ENCODE measurements at regions not wholly inside any gene's neighbourhood (a gene's known extent, or its start where the extent isn't known, plus 50 kb on each side); places are given as distances from the start of the nearest gene placed in this dataset.

DNA sequence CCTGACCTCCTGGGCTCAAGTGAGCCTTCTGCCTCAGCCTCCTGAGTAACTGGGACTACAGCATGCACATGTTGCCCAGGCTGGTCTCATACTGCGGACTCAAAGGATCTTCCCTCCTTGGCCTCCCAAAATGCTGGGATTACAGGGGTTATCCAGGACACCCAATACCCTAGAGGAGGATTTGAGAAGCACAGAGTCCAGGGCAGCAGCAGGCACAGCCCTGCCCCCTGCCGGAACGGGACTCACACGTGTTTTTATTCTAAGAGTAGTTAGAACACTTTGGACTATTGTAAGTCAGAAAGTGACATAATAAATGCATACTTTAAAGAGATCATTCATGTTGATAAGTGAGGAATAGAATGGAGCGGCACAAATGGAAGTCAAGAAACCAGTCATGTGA lies 80.2 kb downstream of the C6orf118 start:
- no peak for DNase-seq

DNA sequence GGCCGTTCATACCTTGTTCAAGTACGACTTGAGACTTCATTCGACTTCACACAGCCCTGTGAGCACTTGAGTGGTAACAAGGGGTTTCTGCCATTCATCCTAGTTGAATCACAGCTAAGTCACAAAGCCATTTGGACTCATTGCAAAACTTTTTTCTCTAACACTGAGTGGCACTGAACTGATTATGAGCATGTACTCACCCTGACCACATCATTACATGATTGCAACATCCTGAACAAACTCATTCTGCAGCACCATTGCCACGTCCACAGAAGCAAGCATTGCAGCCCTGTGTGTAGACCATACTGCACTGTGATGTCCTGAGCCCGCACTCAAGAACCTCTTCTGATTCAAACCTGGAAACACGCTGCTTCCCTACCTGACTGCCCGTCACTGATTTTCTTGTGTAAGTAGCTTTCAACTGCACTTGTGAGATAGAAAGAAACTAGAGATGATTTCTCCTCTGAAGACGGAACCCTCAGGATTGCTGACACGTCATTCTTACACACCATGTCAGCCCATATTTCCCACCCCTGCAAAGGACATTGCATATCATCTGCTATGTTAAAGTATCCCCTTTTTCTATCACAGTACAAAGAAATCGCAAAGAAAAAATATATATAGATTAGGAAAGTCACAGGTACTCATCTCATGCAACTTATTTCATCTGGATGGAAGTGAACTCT lies 81.6 kb downstream of the C6orf118 start:
- no peak for DNase-seq

DNA sequence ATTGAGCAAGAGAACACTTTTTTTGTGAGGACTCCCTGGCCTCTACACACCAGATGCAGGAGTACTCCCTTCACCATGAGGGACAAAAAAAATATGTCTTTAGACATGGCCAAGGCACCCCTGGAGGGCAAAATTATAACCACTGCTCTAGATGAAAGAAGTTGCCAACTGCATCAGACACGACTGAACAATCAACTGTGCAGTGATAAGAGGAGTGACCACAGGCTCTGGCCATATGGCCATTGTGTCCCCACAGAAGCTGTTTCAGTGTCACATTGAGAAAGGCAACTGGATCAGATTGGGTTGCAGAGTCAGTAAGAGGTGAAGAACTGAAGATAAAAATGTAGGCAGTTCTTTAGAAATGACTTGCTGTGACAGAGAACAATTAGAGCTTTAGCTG lies 85.7 kb downstream of the C6orf118 start:
- DNase-seq, result no peak

DNA sequence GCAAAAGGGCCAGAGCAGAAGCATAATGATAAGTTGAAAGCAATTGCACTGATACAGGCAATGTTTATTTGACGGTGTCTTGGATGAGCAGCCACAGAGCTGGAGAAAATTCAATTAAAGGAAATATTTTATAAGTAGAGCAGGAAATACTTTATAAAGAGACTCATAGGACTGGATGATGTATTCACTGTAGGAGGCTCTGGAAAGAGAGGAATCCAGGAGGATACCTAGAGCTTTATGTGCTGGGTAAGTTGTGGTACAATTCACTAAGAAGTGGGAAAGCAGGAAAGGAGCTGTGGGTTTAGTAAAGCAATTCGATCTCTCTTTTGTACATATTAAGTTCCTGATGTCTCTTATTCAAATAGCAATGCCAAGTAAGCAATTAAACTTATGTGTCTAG lies 86.3 kb downstream of the C6orf118 start:
- no peak for DNase-seq

DNA sequence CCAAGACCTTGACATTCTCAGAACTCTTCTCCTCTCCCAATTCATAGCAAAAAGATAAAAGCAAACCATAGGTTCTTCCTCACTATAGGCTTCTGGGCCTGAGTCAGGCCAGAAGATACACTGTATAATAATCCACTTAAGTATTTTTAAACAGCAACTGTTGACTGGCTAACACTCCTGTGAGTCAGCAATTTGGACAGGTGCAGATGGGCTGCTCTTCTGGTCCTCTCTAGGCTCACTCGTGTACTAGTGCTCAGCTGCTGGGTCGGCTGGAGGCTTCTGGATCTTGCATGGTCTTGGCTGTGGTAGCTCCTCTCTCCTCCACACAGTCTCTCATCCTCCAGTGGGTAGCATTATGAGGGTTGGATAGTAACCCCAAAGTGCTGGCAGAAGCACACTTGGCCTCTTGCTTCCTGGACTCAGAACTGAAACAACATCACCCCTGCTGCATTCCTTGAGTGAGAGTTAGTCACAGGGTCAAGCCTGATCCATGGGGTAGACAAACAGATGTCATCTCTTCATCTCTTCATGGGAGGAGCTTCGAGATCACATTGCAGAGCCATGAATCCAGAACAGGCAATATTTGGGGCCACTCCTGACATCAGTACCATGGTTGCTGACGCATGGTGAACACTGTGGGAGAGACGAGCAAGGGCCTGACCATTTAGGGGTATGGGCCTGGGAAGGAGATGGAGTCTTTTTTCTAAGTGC lies 86.9 kb downstream of the C6orf118 start:
- DNase-seq, result no peak

DNA sequence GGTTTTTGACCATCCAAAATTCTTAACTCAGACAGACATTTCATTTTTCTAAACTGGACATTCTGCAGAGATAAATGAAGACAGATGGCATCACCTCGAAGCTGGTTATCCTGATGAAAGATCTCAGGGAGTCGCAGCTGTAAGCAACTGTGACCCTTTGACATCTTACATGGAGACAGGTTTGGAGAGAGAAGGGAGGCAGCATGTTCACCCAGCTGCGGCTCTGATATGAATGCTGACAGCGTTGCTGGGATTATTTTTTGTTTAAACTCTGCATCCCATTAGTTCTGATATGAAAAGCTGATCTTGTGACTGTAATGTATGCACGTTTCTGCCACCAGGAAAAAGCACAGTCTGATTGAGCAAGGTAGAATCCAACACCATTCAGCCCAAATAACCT lies 89.4 kb downstream of the C6orf118 start:
- DNase-seq, result no peak

DNA sequence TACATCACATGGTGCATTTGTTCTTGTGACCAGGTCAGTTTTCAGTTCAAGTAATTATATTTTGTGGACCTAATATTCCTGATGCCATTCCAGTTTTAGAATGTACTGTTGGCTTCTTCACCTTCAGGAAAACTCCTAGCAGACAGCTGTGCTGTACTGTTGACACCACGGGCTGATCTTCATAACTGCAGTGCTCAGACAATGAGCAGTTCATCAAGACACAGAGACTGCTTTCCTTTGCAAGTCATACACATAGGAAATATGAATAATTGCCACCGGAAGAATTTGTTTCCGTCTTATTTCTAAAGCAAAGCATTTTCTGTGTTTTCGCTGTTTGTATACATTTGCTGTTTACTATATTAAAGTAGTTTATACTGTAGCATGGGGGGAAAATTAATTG lies 89.8 kb downstream of the C6orf118 start:
- DNase-seq, result no peak

DNA sequence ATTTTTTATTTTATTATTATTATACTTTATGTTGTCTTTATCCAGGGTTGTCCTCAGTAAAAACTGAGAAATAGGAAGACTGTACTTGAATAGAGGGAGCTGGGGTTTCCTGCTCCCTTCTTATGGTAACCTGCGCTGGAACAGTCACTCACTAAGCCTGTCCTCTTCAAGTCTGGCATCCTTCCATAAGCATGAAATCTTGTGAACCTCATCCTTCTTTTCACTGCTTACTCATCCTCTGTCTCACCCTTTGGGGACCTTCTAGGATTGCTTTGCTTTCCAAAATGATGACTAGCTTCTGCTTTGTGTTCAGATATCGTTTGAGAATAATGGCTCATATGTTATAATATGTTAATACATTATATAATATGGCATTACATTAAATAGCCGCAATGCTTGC lies 90.6 kb downstream of the C6orf118 start:
- DNase-seq, result no peak

DNA sequence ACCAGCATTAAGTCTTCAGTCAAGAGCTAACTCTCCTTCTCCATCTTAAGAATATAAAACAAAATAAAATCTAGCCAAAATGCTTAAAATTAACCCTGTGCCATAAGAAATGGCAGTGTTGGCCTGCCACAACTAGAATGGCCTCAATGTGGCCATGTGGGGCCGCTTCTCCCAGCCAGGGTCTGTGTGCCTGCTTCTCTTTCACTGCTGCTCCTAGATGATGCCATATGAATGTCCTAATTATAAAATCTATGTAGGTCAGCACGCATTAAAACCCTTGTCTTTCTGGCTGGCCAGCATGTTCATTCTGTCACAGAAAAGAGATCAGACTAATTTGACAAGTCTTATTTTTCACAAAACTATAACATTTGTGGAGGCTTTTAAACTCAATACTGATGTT lies 102.6 kb downstream of the C6orf118 start:
- DNase-seq, result no peak

DNA sequence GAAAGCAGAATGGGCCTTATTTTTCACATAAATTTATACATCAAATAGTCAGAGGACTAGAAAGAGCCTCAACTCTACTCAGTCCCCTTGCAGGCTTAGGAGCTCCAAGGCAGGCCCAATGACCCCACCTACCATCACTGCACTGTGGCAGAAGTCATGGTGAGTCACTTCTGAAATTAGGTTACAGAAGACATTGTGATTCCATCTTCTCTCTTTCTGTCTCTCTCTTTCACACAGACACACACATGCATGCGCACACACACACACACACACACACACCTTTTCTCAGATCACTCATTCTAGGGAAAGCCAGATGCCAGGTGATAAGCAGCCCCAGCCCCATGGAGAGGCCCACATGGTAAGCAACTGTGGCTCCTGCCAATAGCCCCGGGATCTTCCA lies 103.8 kb downstream of the C6orf118 start:
- no peak for DNase-seq

DNA sequence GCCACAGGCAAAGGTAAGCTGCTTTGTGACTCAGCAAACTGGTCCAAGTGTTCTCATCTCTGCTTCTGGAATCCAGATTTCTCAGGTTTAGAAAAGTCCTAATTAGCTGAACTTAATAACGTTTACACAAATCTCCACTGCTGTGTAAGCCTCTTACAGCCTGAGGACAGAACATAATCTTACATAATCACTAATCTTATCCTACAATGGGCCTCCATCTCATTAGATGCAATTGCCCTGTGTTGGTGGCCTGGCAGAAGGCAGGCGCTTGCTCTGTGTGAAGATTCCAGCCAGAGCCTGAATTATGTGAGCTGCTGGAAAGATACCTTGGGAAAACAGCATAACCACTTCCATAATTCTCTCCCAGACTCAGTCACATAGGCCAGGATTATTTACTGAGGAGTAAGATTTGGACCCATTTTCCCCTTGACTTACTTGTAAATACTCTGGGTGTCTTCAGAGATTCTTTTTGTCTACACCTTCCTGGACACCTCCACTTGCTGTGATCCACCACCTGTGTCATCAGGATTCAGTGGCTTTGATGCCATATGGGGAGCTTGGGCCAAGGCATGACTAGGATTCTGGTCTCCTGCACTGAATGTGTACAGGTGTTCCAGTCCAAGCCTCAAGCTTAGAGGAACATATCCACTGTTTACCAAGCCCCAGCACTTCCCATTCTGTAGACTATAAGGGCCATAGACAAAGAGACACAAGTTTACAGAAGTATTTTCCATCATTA lies 104.4 kb downstream of the C6orf118 start:
- DNase-seq, result no peak

DNA sequence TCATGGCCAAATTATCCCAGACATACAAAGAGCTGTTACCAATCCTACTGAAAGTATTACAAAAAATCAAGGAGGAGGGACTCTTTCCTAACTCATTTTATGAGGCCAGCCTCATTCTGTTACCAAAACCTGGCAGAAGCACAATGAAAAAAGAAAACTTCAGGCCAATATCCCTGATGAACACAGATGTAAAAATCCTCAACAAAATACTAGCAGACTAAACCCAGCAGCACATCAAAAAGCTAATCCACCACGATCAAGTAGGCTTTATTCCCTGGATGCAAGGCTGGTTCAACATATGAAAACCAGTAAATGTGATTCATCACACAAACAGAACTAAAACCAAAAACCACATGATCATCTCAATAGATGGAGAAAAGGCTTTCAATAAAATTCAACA lies 109.2 kb downstream of the C6orf118 start:
- no peak for DNase-seq

DNA sequence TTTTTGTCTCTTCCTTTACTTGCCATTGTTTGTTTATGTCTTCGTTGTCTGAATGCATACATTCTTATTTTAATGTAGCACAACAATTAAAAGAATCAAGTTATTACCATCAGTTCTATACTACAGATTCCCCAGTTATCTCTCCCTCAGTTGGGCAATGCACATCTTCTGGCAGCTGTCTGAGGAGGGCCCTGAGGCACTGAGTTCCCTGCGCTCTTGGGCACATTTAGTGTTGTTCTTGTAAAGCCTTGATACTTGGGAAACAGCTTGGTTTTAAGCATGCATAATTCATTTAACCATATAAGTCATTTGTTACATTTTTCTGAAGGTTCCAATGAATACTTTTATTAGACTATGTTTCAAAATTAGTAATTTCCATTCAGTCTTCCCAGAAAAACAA lies 117.9 kb downstream of the C6orf118 start:
- no peak for DNase-seq

DNA sequence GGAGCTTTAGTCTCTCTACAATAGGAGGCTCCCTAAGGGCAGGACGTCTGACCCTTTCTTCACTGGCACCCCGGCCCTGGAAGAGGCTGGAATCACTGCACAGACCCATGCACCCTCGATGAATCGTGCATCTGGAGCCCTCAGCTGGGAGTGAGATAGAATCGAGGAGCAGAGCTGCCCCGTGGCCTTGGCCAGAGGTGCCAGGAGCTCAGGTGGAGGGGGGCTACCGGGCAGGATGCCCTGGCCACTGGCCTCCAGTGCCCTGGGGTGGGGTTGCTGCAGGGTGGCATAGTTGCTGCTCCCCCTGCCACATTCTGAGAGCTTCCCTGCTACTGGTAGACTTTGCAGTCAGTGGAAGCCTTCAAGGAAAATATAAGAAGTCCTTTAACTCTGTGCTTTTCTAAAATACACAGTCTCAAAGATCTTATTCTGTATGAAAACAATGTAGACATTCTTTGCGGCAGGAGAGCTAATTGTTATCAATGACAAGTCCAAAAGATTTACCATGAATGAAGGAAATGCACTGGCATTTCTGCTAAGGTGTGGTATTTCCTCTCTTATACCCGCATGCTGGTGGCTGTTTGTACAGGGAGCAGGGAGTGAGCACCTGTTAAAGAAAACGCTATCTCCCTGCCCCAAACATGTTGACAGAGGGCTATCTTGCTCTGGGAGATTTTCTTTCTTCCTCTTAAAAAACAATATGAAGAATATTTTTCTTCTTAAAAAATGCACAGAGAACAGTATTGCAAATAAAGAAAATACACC lies 122.8 kb downstream of the C6orf118 start:
- DNase-seq, result no peak

DNA sequence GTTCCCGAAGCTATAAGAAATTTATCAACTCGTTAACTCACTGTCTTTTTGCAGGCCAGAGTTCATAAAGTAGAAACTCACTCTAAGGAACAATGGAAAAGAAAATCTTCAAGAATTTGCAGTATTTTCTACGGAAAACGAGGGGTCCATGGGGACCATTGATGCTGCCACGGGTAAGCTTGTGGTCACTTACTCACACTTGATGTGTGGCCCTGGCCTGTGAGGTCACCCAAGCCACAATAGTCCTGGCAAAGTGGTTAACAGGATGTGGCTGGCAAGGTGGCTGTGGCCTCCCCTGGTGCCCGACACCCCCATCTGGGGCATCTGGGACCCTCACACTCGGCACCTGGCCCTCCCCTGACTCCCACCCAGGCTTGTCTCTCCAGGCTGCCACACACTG lies 123.4 kb downstream of the C6orf118 start:
- no peak for DNase-seq

DNA sequence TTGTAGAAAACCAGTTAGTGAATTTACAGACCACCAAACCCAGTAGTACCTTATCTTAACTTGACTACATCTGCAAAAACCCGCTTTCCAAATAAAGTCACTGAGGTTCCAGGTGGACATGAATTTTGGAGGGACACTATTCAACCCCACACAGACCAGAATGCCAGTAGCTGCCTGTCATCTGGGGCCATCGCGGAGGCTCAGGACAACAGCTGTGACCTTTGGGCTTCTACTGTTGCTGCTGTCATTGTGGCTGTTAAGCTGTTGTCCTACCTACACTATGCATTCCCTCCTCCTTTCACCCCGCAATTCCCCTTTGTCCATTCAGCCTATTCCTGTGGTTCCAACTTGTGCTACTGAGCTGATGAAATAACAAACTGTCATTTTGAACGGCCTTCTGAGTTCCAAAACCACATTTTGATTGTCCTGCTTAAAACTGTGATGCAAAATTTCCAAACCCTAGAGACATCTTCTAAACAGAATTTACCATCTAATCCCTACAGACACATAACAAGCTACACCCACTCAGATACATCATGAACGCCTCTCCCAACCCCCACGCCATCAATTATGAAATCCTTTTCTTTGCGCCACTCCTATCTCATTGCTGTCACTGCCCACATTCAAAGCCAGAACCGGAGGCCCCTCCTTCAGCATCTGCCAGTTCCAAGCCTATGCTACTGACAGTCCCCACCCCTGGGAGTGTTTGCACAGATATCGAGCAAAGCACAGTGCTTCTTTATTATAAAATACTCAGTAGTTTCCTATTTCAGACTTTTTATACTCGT lies 125.0 kb downstream of the C6orf118 start:
- DNase-seq, result no peak

DNA sequence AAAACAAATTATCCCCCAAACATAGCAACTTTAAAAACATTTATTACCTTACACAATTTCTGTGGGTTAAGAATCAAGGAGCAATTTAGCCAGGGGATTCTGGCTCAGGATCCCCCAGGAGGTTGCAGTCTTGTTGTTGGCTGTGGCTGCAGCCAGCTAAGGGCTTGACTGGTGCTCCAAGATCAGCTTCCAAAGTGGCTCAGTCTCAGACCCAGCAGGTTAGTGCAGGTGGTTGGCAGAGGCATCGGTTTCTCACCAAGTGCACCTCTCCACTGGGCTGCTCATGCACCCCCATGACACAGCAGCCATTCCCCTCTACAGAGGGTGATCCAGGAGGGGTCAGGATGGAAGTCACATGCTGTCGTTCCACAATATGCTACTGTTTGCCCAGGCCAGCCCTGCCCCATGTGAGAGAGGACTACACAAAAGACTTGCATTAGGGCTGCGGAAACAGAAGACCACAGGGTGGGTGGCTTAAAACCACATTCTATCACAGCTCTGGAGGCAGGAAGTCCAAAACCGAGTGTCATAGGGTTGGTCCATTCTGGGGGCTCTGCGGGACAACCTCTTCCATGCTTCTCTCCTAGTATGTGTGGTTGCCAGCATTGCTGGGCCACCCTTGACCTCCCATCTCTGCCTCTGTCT lies 125.8 kb downstream of the C6orf118 start:
- DNase-seq, result no peak

DNA sequence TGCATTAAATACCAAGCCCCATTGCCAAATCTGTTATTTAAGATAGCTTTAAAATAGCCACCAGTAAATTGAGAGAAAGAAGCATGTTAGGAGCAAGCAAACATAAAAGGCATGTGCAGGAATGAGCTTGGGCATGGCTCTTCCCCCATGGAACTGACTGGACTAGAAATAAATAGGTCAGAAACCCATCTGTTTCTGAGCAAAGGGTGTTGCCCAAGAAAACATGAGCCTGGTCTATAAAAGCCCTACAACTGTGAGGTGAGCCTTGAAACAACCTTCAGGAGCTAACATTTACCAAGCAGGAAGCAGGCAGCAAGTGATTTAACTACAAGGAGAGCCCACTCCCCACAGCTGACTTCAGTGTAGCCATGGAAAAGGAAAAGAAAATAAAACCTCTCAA lies 126.3 kb downstream of the C6orf118 start:
- DNase-seq, result no peak

DNA sequence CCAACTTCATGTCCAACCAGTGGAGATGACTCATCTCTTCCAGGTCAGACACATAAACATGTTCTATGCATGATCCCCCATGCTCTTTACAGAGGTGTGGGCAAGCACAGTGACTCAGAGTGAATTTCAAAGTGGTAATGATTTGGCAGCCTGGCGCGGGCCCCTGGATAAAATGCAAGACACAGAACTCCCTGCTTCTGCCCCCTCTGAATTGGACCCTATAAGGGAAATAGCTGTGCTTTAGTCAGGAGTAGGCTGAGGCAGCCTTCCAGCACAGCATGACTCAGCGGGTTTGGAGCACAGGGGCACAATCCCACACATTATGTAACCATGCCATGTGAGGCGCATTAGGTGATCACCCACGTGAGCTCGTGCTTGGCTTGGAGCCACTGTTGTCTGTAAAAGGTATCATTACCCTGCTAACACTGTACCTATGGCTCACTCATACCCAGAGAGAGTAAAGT lies 127.4 kb downstream of the C6orf118 start:
- DNase-seq, result no peak

DNA sequence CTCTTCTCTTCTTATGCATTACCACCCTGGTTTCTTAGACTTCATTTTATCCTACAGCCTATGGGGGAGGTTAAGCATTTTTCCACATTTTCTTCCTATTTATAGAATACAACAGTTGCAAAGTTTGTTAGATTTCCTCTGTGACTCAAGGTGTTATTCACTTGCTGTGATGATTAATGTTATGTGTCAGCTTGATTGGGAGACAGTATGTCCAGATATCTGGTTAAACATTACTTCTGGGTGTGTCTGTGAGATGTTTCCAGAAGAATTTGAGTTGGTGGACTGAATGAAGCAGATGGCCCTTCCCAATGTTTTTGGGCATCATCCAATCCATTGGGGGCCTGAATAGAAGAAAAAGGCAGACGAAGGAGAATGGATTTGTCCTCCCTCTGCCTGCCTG lies 131.3 kb downstream of the C6orf118 start:
- DNase-seq, result no peak

DNA sequence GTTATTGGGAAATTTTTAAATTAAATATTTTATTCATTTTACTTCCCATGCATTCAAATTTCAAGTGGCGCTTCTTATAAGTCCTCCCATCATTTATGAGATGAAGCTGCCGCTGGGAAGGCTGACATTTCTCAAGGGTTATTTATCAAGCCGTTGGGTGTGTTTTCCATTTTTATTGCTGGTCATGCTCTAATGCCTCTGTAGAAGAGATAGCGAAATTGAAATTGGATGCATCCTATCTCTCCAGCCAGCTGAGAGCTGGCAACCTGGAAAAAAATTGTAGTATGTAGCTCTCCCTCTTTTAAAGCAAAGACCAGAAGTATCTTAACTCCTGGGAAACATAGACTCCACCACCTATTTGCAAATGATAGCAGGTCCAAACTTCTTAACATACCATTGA lies 135.9 kb downstream of the C6orf118 start:
- DNase-seq, result no peak

DNA sequence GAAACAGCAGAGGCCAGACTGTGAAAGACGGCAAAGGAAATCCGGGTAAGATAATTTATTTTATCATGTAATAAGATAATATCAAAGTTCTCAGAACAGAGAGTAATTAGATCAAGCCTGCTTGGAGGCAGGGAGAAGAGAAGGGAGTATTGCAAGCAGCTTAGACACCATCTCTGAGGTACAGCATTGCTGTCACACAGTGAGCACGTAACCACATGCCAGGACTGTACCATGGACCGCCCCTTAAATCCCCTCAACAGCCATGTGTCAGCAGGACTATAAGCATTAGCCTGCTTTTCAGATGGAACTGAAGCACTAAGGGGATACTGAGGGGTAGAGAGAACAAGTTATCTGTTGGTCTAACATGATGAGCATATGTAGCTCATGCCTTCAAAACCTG lies 141.5 kb downstream of the C6orf118 start:
- no peak for DNase-seq
